ENCODE measurements at regions not wholly inside any gene's neighbourhood (a gene's known extent, or its start where the extent isn't known, plus 50 kb on each side); places are given as distances from the start of the nearest gene placed in this dataset.

- TF ChIP-seq CTCF (IDR thresholded peaks at IDR 0.05) = no peak
- TF ChIP-seq EP300 (IDR thresholded peaks at IDR 0.05) = no peak
- TF ChIP-seq POLR2A (IDR thresholded peaks at IDR 0.05) = no peak
Measured at GRCh38 chr2:21571686-21572085, 447.9 kb downstream of the TDRD15 start.

Data from ovary (tissue), 3 donors.